GM23338 (cell line): ENCODE measurements at regions not wholly inside any gene's neighbourhood (a gene's known extent, or its start where the extent isn't known, plus 50 kb on each side); places are given as distances from the start of the nearest gene placed in this dataset.

Experiments used
- CREB1 ChIP-seq: fragments of 250-450 bp; sonication (Bioruptor Pico); IDR thresholded peaks from 2 replicates; pipeline ENCODE4 v1.5.0; 2020; ENCODE audit warnings: low read depth, mild to moderate bottlenecking, moderate library complexity
- CTCF ChIP-seq, 2 experiments: fragments of 200-600 bp in 1 of 2; sonication (generic) in 1 of 2; conservative IDR thresholded peaks; 2 replicates each; pipeline versions ENCODE4 v1.5.1 to v1.6.1; 2016 to 2017; ENCODE audit warnings: antibody characterized with exemption in 2 of 2, low read depth in 2 of 2, mild to moderate bottlenecking in 2 of 2, moderate library complexity in 1 of 2
- ETS1 ChIP-seq: IDR thresholded peaks from 2 replicates; pipeline ENCODE4 v1.6.1; 2016; ENCODE audit warnings: antibody characterized with exemption
- EZH2 ChIP-seq: fragments of 200-600 bp; sonication (generic); IDR thresholded peaks from one replicate; pipeline ENCODE4 v1.8.0; 2017; ENCODE audit warnings: antibody characterized with exemption, mild to moderate bottlenecking, low read depth; ENCODE audit not compliant: unreplicated experiment
- EZH2phosphoT487 ChIP-seq: fragments of 200-600 bp; sonication (generic); IDR thresholded peaks from one replicate; pipeline ENCODE4 v1.8.1; 2018; ENCODE audit warnings: antibody characterized with exemption; ENCODE audit not compliant: unreplicated experiment
- POLR2AphosphoS5 ChIP-seq: IDR thresholded peaks from 2 replicates; pipeline ENCODE4 v1.6.1; 2016; ENCODE audit warnings: antibody characterized with exemption, low read depth
- REST ChIP-seq: IDR thresholded peaks from one replicate; pipeline ENCODE4 v1.6.1; 2018; ENCODE audit warnings: antibody characterized with exemption; ENCODE audit not compliant: unreplicated experiment

GRCh38 chr6:68328156-68328555 lies 306.9 kb upstream of the ADGRB3 start:
- no peak for TF ChIP-seq CTCF (conservative IDR thresholded peaks at IDR 0.05; ENCODE audit: low read depth in 2 of 2)
- no peak for TF ChIP-seq CREB1 (CRISPR knock-in tag)
- TF ChIP-seq REST = no peak
- no peak for TF ChIP-seq EZH2
- no peak for TF ChIP-seq POLR2AphosphoS5
- no peak for TF ChIP-seq ETS1
- TF ChIP-seq EZH2phosphoT487 = no peak
